ENCODE measurements at regions not wholly inside any gene's neighbourhood (a gene's known extent, or its start where the extent isn't known, plus 50 kb on each side); places are given as distances from the start of the nearest gene placed in this dataset.

- TF ChIP-seq ZNF462 (CRISPR knock-in tag; IDR thresholded peaks at IDR 0.05) (no peak), CTCF (conservative IDR thresholded peaks at IDR 0.05; ENCODE audit: low read depth in 2 of 2) (no peak), POLR2AphosphoS5 (IDR thresholded peaks at IDR 0.05; ENCODE audit: low read depth) (no peak), ZNF331 (CRISPR knock-in tag; IDR thresholded peaks at IDR 0.05; ENCODE audit: low read depth) (no peak), JUNB (IDR thresholded peaks at IDR 0.05; ENCODE audit: unreplicated experiment) (no peak), CREB1 (CRISPR knock-in tag; IDR thresholded peaks at IDR 0.05; ENCODE audit: low read depth) (no peak), ZNF114 (CRISPR knock-in tag; IDR thresholded peaks at IDR 0.05) (no peak), NANOG (IDR thresholded peaks at IDR 0.05; ENCODE audit: borderline replicate concordance) (no peak), REST (IDR thresholded peaks at IDR 0.05; ENCODE audit: unreplicated experiment) (no peak), EZH2phosphoT487 (IDR thresholded peaks at IDR 0.05; ENCODE audit: unreplicated experiment) (no peak)
Measured at GRCh38 chr18:39872651-39873050, 2082.4 kb upstream of the PIK3C3 start (continued).

All from GM23338 (cell line).